Neural cell (in vitro differentiated cells): ENCODE measurements at regions not wholly inside any gene's neighbourhood (a gene's known extent, or its start where the extent isn't known, plus 50 kb on each side); places are given as distances from the start of the nearest gene placed in this dataset.

Source experiments
- H2AFZ ChIP-seq: fragments of 200-600, 300-800 bp; sonication (generic), shearing (Covaris generic); 2 replicates; pipeline ENCODE4 v1.6.0; 2014; ENCODE audit warnings: low read depth, mild to moderate bottlenecking, antibody characterized with exemption, low read length, moderate library complexity
- H3F3A ChIP-seq: fragments of 200-600 bp; shearing (Covaris generic); 2 replicates; pipeline ENCODE4 v1.6.1; 2016; ENCODE audit warnings: mild to moderate bottlenecking, moderate library complexity, mixed read lengths, antibody characterized with exemption, low read length; ENCODE audit not compliant: insufficient read depth, poor library complexity, severe bottlenecking
- H3K27ac ChIP-seq: fragments of 200-600, 300-800 bp; sonication (generic), shearing (Covaris generic); 2 replicates; pipeline ENCODE4 v1.5.1; 2014; ENCODE audit warnings: mild to moderate bottlenecking, low read length, moderate library complexity
- H3K27me3 ChIP-seq: fragments of 300-800, 200-600 bp; sonication (generic), shearing (Covaris generic); 2 replicates; pipeline ENCODE4 v1.6.0; 2014; ENCODE audit warnings: mild to moderate bottlenecking, low read depth, low read length, moderate library complexity; ENCODE audit not compliant: insufficient read depth
- H3K36me3 ChIP-seq: fragments of 300-800, 200-600 bp; sonication (generic), shearing (Covaris generic); 2 replicates; pipeline ENCODE4 v1.5.1; 2014; ENCODE audit warnings: mild to moderate bottlenecking, antibody characterized with exemption, low read length, moderate library complexity; ENCODE audit not compliant: insufficient read depth
- H3K4me2 ChIP-seq: fragments of 300-800, 200-600 bp; sonication (generic), shearing (Covaris generic); 2 replicates; pipeline ENCODE4 v1.6.0; 2014; ENCODE audit warnings: mild to moderate bottlenecking, low read length
- H3K4me3 ChIP-seq: fragments of 300-800, 200-600 bp; sonication (generic), shearing (Covaris generic); 2 replicates; pipeline ENCODE4 v1.5.1; 2014; ENCODE audit warnings: mild to moderate bottlenecking, low read length, moderate library complexity
- H3K79me2 ChIP-seq: fragments of 200-600 bp; shearing (Covaris generic); replicated peaks from 2 replicates; pipeline ENCODE4 v1.6.0; 2014; ENCODE audit warnings: mild to moderate bottlenecking, low read length, moderate library complexity; ENCODE audit not compliant: insufficient read depth
- H3K9ac ChIP-seq: fragments of 300-800, 200-600 bp; sonication (generic), shearing (Covaris generic); 2 replicates; pipeline ENCODE4 v1.6.1; 2016; ENCODE audit warnings: mild to moderate bottlenecking, low read length, mixed read lengths
- H3K9me2 ChIP-seq: fragments of 200-600 bp; shearing (Covaris generic); 2 replicates; pipeline ENCODE4 v1.6.1; 2016; ENCODE audit warnings: mild to moderate bottlenecking, low read length, mixed read lengths; ENCODE audit not compliant: insufficient read depth
- H3K9me3 ChIP-seq: fragments of 200-600, 300-800 bp; sonication (generic), shearing (Covaris generic); 2 replicates; pipeline ENCODE4 v1.6.1; 2016; ENCODE audit warnings: mild to moderate bottlenecking, mixed run types, low read length, moderate library complexity, mixed read lengths
- H4K20me1 ChIP-seq: fragments of 200-600 bp; shearing (Covaris generic); 2 replicates; pipeline ENCODE4 v1.6.1; 2016; ENCODE audit warnings: mild to moderate bottlenecking, mixed run types; ENCODE audit not compliant: insufficient read depth
- CTCF ChIP-seq: fragments of 450-650 bp; IDR thresholded peaks from 2 replicates; pipeline ENCODE4 v1.5.1; 2014; ENCODE audit warnings: antibody characterized with exemption, mild to moderate bottlenecking, moderate library complexity; ENCODE audit not compliant: poor library complexity, severe bottlenecking
- EP300 ChIP-seq: fragments of 450-650 bp; conservative IDR thresholded peaks from 2 replicates; pipeline ENCODE4 v1.6.1; 2014; ENCODE audit warnings: antibody characterized with exemption, mild to moderate bottlenecking, moderate library complexity; ENCODE audit not compliant: poor library complexity, severe bottlenecking
- EZH2 ChIP-seq: fragments of 200-600, 300-800 bp; shearing (Covaris generic), sonication (generic); IDR thresholded peaks from 2 replicates; pipeline ENCODE4 v1.6.1; 2014; ENCODE audit warnings: antibody characterized with exemption, low read length, borderline replicate concordance, mild to moderate bottlenecking; ENCODE audit not compliant: insufficient read depth, poor library complexity, severe bottlenecking
- MXI1 ChIP-seq: fragments of 450-650 bp; conservative IDR thresholded peaks from 2 replicates; pipeline ENCODE4 v1.6.1; 2014; ENCODE audit warnings: antibody characterized with exemption, mild to moderate bottlenecking; ENCODE audit not compliant: poor library complexity, severe bottlenecking
- POLR2AphosphoS5 ChIP-seq: IDR thresholded peaks from 2 replicates; pipeline ENCODE4 v1.6.1; 2012
- RAD21 ChIP-seq: fragments of 450-650 bp; conservative IDR thresholded peaks from 2 replicates; pipeline ENCODE4 v1.6.1; 2014; ENCODE audit warnings: antibody characterized with exemption, mild to moderate bottlenecking, moderate library complexity
- REST ChIP-seq: IDR thresholded peaks from 2 replicates; pipeline ENCODE4 v1.6.1; 2012; ENCODE audit warnings: borderline replicate concordance
- SMC3 ChIP-seq: fragments of 450-650 bp; conservative IDR thresholded peaks from 2 replicates; pipeline ENCODE4 v1.6.1; 2014; ENCODE audit warnings: antibody characterized with exemption, mild to moderate bottlenecking, moderate library complexity; ENCODE audit not compliant: poor library complexity
- TAF1 ChIP-seq: IDR thresholded peaks from 2 replicates; pipeline ENCODE4 v1.6.1; 2012; ENCODE audit warnings: low read depth

- Histone ChIP-seq H3K36me3 (no peaks in the 10 kb centered on the region), H3K9me3 (no peaks in the 10 kb centered on the region), H2AFZ (no peak overlapping the region), H3K9me2 (no peaks in the 10 kb centered on the region), H3K4me2 (no peak overlapping the region), H3K4me3 (no peak overlapping the region), H3K27ac (no peak overlapping the region), H3K27me3 (no peaks in the 10 kb centered on the region), H3K79me2 (no peaks in the 10 kb centered on the region), H4K20me1 (no peaks in the 10 kb centered on the region), H3K9ac (no peak overlapping the region), H3F3A (no peaks in the 10 kb centered on the region)
- TF ChIP-seq EZH2 (no peak), TAF1 (no peak), POLR2AphosphoS5 (no peak), REST (no peak), RAD21 (no peak), EP300 (no peak), SMC3 (no peak), CTCF (no peak), MXI1 (no peak)
Measured at GRCh38 chr7:47215640-47216039, 366.3 kb downstream of the TNS3 start.

- Histone ChIP-seq H3K4me3 (no peak overlapping the region), H3K79me2 (no peaks in the 10 kb centered on the region), H3K9me3 (no peaks in the 10 kb centered on the region), H3K4me2 (no peak overlapping the region), H3K9me2 (no peaks in the 10 kb centered on the region), H3F3A (no peaks in the 10 kb centered on the region), H2AFZ (no peak overlapping the region), H4K20me1 (no peaks in the 10 kb centered on the region), H3K27me3 (no peaks in the 10 kb centered on the region), H3K36me3 (no peaks in the 10 kb centered on the region), H3K9ac (no peak overlapping the region), H3K27ac (no peak overlapping the region)
- TF ChIP-seq TAF1 (no peak), MXI1 (no peak), SMC3 (no peak), EZH2 (no peak), RAD21 (no peak), EP300 (no peak), POLR2AphosphoS5 (no peak), CTCF (no peak), REST (no peak)
Measured at GRCh38 chr7:47215049-47215448, 366.9 kb downstream of the TNS3 start.
